Small intestine (tissue), 7 donors: ENCODE measurements at regions not wholly inside any gene's neighbourhood (a gene's known extent, or its start where the extent isn't known, plus 50 kb on each side); places are given as distances from the start of the nearest gene placed in this dataset.

Experiments
- DNase-seq, 2 donors: peaks; one replicate each; pipeline versions ENCODE4 v3.0.0 to v3.0.0-alpha.2; 2013
- FAIRE-seq: peaks from 2 replicates; lab custom pipeline; 2012; peaks lifted over from hg19 to GRCh38; lab: Jason Lieb, UNC
- H3K27ac ChIP-seq, 3 donors: one replicate each; pipeline ENCODE4 v1.5.1; 2013; ENCODE audit warnings: low read length in 2 of 3, mild to moderate bottlenecking in 2 of 3, control low read depth in 1 of 3, inconsistent platforms in 1 of 3, low read depth in 1 of 3, moderate library complexity in 1 of 3
- H3K27me3 ChIP-seq, 3 donors: one replicate each; pipeline ENCODE4 v1.6.1; 2013; ENCODE audit warnings: low read length in 3 of 3, inconsistent platforms in 1 of 3; ENCODE audit not compliant: control insufficient read depth in 3 of 3, insufficient read depth in 3 of 3
- H3K36me3 ChIP-seq, 3 donors: one replicate each; pipeline ENCODE4 v1.6.1; 2013; ENCODE audit warnings: low read length in 3 of 3, inconsistent platforms in 1 of 3, low read depth in 1 of 3, mild to moderate bottlenecking in 1 of 3, moderate library complexity in 1 of 3; ENCODE audit not compliant: control insufficient read depth in 3 of 3, insufficient read depth in 2 of 3
- H3K4me1 ChIP-seq, 3 donors: one replicate each; pipeline ENCODE4 v1.6.1; 2013; ENCODE audit warnings: low read length in 2 of 3, inconsistent platforms in 1 of 3, low read depth in 1 of 3, mild to moderate bottlenecking in 1 of 3, moderate library complexity in 1 of 3; ENCODE audit not compliant: control insufficient read depth in 3 of 3, insufficient read depth in 2 of 3
- H3K4me3 ChIP-seq, 3 donors: one replicate each; pipeline ENCODE4 v1.5.1; 2013; ENCODE audit warnings: low read length in 3 of 3, control low read depth in 1 of 3, inconsistent platforms in 1 of 3, low read depth in 1 of 3, mild to moderate bottlenecking in 1 of 3, moderate library complexity in 1 of 3
- H3K9me3 ChIP-seq, 2 donors: one replicate each; pipeline ENCODE4 v1.6.1; 2013; ENCODE audit warnings: low read depth in 1 of 2, low read length in 1 of 2; ENCODE audit not compliant: control insufficient read depth in 2 of 2, insufficient read depth in 1 of 2
- WGBS, 3 donors: extraction: QIAGEN DNeasy Blood & Tissue Kit; methylation state at CpG; one replicate each; pipeline ENCODE4 v1.1.7; 2013; 5-methylcytosine and 5-hydroxymethylcytosine counted together
- donor health status: healthy with polysubstance abuse.
- donor health status: control.
- donor health status: control.
- donor health status: Bipolar disorder and iron deficiency.
- donor health status: healthy.

- no peak for FAIRE-seq
Measured at GRCh38 chr10:4073912-4074311, 288.9 kb upstream of the KLF6 start.

GRCh38 chr10:4070921-4071660, 286.1 kb upstream of the KLF6 start:
- FAIRE-seq: no peak
- no peak for DNase-seq

More at GRCh38 chr10:4073912-4074311, 288.9 kb upstream of the KLF6 start:
- peaks cover 0 to 6% (median 3%) of the 10 kb centered on the region in 3 donors for H3K4me1 ChIP-seq
- no peak overlapping the region for H3K4me3 ChIP-seq
- no peak for DNase-seq
- H3K36me3 ChIP-seq: no peaks in the 10 kb centered on the region
- no peaks in the 10 kb centered on the region for H3K9me3 ChIP-seq
- H3K27ac ChIP-seq: no peak overlapping the region
- no peaks in the 10 kb centered on the region for H3K27me3 ChIP-seq
- 71 to 95% (median 95%) methylated on average over 1 of the region's 1 CpG for WGBS, 3 donors

GRCh38 chr10:4070184-4070583, 285.2 kb upstream of the KLF6 start:
- 34 to 73% (median 48%) methylated on average over 1 of the region's 1 CpG for WGBS, 3 donors
- FAIRE-seq: no peak
- Histone ChIP-seq H3K27me3 (no peaks in the 10 kb centered on the region), H3K36me3 (no peaks in the 10 kb centered on the region), H3K4me3 (no peak overlapping the region), H3K4me1 (peaks cover 0 to 21% (median 7%) of the 10 kb centered on the region in 3 donors), H3K9me3 (no peaks in the 10 kb centered on the region), H3K27ac (no peak overlapping the region)
- DNase-seq: peak in 1 of 2 donors; percentile 36

More at GRCh38 chr10:4070921-4071660, 286.1 kb upstream of the KLF6 start:
- Histone ChIP-seq H3K27me3 (no peaks in the 10 kb centered on the region), H3K4me1 (peaks cover 0 to 21% (median 7%) of the 10 kb centered on the region in 3 donors), H3K4me3 (no peak overlapping the region), H3K9me3 (no peaks in the 10 kb centered on the region), H3K36me3 (no peaks in the 10 kb centered on the region), H3K27ac (no peak overlapping the region)
- 89 to 91% (median 90%) methylated on average over 11 of the region's 11 CpGs for WGBS, 3 donors

GRCh38 chr10:4069491-4069890, 284.5 kb upstream of the KLF6 start:
- Histone ChIP-seq H3K4me3 (no peak overlapping the region), H3K36me3 (no peaks in the 10 kb centered on the region), H3K9me3 (no peaks in the 10 kb centered on the region), H3K27ac (peak overlapping the region in 1 of 3 donors; percentile 1), H3K4me1 (peaks cover 0 to 21% (median 4%) of the 10 kb centered on the region in 3 donors), H3K27me3 (no peaks in the 10 kb centered on the region)
- 87 to 97% (median 90%) methylated on average over 3 of the region's 3 CpGs for WGBS, 3 donors
- DNase-seq (no peak), FAIRE-seq (no peak)

DNA sequence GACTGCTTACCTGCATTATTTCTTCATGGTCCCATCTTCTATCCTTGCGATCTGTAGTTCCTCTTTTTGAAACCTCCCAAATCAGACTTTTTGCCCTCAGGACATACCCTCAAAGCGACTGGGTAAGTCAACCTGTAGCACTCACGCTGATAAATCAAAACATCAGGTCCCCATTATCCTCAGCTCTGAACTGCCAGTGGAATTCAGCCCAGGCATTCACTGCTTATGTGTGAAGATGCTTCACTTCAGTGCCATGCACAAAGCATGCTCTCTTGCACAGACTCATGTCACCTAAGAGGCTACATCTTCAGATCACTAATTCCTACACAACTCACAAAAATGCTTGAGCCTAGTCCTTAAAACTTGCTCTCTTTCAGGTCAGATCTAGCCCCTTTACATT, 283.6 kb upstream of the KLF6 start:
- H3K4me3 ChIP-seq: no peak overlapping the region
- H3K4me1 ChIP-seq: peaks cover 0 to 21% (median 4%) of the 10 kb centered on the region in 3 donors
- no peaks in the 10 kb centered on the region for H3K27me3 ChIP-seq
- no peak for FAIRE-seq
- no peak for DNase-seq
- H3K36me3 ChIP-seq: no peaks in the 10 kb centered on the region
- no peak overlapping the region for H3K27ac ChIP-seq
- no peaks in the 10 kb centered on the region for H3K9me3 ChIP-seq
- 85 to 96% (median 96%) methylated on average over 3 of the region's 3 CpGs for WGBS, 3 donors

- no peaks in the 10 kb centered on the region for H3K36me3 ChIP-seq
- H3K27me3 ChIP-seq: no peaks in the 10 kb centered on the region
- no peak for FAIRE-seq
- peak; percentile 39 to 53 for DNase-seq
- no peak overlapping the region for H3K4me3 ChIP-seq
- WGBS, 3 donors: 45 to 63% (median 60%) methylated on average over 6 of the region's 6 CpGs
- H3K4me1 ChIP-seq: peaks cover 0 to 21% (median 4%) of the 10 kb centered on the region in 3 donors
- no peaks in the 10 kb centered on the region for H3K9me3 ChIP-seq
- peak overlapping the region in 2 of 3 donors; percentile 34 to 65 for H3K27ac ChIP-seq
Measured at GRCh38 chr10:4067931-4068561, 283.0 kb upstream of the KLF6 start.

- WGBS, 3 donors: 15 to 49% (median 31%) methylated on average over 5 of the region's 5 CpGs
- H3K27ac ChIP-seq: peak overlapping the region; percentile 34 to 65 (median 60)
- DNase-seq: peak; percentile 61 to 75
Measured at GRCh38 chr10:4067531-4067930, 282.5 kb upstream of the KLF6 start.

DNA sequence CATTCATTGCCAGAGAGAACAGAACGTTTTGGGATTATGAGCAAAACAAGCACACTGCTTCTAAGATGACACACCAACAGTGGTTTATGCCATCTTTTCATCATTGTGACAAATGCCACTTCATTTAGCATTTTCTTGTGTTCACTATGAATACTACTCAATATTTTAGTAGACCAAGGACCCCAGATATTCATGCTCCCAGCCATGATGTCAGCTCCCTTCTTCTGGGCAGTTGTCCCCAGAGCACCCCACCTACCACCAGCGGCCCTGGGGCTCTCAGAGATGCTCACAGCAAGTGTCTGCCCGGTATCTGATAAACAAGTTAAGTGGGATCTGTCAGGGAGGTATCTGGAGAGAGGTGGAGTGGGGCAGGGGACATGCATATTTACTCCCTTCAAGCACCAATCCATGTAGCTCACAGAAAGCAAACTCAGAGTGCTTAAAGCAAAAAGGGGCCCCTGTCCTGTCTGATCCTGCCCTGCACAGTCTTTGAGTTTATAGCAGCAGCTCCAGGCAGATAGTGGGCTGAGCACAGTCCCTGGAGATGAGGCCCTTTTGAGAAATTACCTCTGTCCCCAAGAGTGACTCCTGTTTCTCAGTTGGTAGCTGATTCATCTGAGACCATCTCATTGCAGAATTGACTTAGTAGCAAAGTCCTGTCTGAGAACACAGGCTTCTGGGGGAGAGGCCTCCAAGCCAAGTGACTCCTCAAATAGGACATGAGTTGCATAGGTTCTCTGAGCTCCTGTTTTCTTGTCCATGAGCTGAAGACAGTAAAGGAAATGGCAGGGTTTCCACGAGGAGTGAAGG, 281.8 kb upstream of the KLF6 start:
- H3K4me3 ChIP-seq: no peak overlapping the region
- peak overlapping the region in 2 of 3 donors; percentile 24 to 65 for H3K27ac ChIP-seq
- H3K9me3 ChIP-seq: peaks cover 0 to 4% of the 10 kb centered on the region in 2 donors
- FAIRE-seq: no peak
- WGBS, 3 donors: 61 to 76% (median 72%) methylated on average over 4 of the region's 4 CpGs
- peaks cover 3 to 21% (median 4%) of the 10 kb centered on the region in 3 donors for H3K4me1 ChIP-seq
- DNase-seq: peak; percentile 46 to 57
- H3K36me3 ChIP-seq: no peaks in the 10 kb centered on the region
- no peaks in the 10 kb centered on the region for H3K27me3 ChIP-seq

More at GRCh38 chr10:4067531-4067930, 282.5 kb upstream of the KLF6 start:
- Histone ChIP-seq H3K9me3 (peaks cover 0 to 4% of the 10 kb centered on the region in 2 donors), H3K4me1 (peaks cover under 1 to 21% (median 4%) of the 10 kb centered on the region in 3 donors), H3K4me3 (no peak overlapping the region), H3K27me3 (no peaks in the 10 kb centered on the region), H3K36me3 (no peaks in the 10 kb centered on the region)
- no peak for FAIRE-seq
